Nephron progenitor cell (in vitro differentiated cells): ENCODE measurements at regions not wholly inside any gene's neighbourhood (a gene's known extent, or its start where the extent isn't known, plus 50 kb on each side); places are given as distances from the start of the nearest gene placed in this dataset.

Source experiments
- DNase-seq: peaks from one replicate; pipeline ENCODE4 v3.0.0; 2021
- H3K27ac Mint-ChIP-seq: 2 replicates; pipeline ENCODE4 v1.8.0; 2021; ENCODE audit warnings: mild to moderate bottlenecking, moderate library complexity, mixed read lengths
- H3K27me3 Mint-ChIP-seq: 2 replicates; pipeline ENCODE4 v1.8.0; 2021; ENCODE audit warnings: mild to moderate bottlenecking, low read depth, mixed read lengths; ENCODE audit not compliant: poor library complexity
- H3K36me3 Mint-ChIP-seq: 2 replicates; pipeline ENCODE4 v1.8.0; 2021; ENCODE audit warnings: low read depth, mixed read lengths
- H3K4me1 Mint-ChIP-seq: 2 replicates; pipeline ENCODE4 v1.8.0; 2021; ENCODE audit warnings: mixed read lengths
- H3K4me3 Mint-ChIP-seq: 2 replicates; pipeline ENCODE4 v1.8.0; 2021; ENCODE audit warnings: mild to moderate bottlenecking, moderate library complexity, mixed read lengths
- H3K9me3 Mint-ChIP-seq: 2 replicates; pipeline ENCODE4 v1.8.0; 2021; ENCODE audit warnings: mild to moderate bottlenecking, moderate library complexity, mixed read lengths
- CTCF ChIP-seq: fragments of 200-600 bp; sonication (generic); IDR thresholded peaks from 2 replicates; pipeline ENCODE4 v1.5.0; 2021; ENCODE audit warnings: antibody characterized with exemption

GRCh38 chr5:6069496-6070185 is 308.7 kb downstream of the MED10 start:
- no peak for DNase-seq
- Mint-ChIP-seq H3K9me3 (peaks cover 6% of the 10 kb centered on the region), H3K27me3 (no peaks in the 10 kb centered on the region), H3K4me3 (no peak overlapping the region), H3K36me3 (no peaks in the 10 kb centered on the region), H3K4me1 (no peaks in the 10 kb centered on the region), H3K27ac (no peak overlapping the region)
- TF ChIP-seq CTCF = no peak

- no peaks in the 10 kb centered on the region for H3K4me1 Mint-ChIP-seq
- H3K27me3 Mint-ChIP-seq = no peaks in the 10 kb centered on the region
- TF ChIP-seq CTCF = no peak
Observed at GRCh38 chr5:6066016-6066415, 312.3 kb downstream of the MED10 start.

GRCh38 chr5:6059137-6059800 is 319.1 kb downstream of the MED10 start:
- H3K27me3 Mint-ChIP-seq = no peaks in the 10 kb centered on the region
- peaks cover 3% of the 10 kb centered on the region for H3K9me3 Mint-ChIP-seq
- DNase-seq = no peak
- no peak overlapping the region for H3K27ac Mint-ChIP-seq
- no peak overlapping the region for H3K4me3 Mint-ChIP-seq
- no peaks in the 10 kb centered on the region for H3K4me1 Mint-ChIP-seq
- no peaks in the 10 kb centered on the region for H3K36me3 Mint-ChIP-seq
- TF ChIP-seq CTCF = no peak

More at GRCh38 chr5:6066016-6066415, 312.3 kb downstream of the MED10 start:
- Mint-ChIP-seq H3K4me3 (no peak overlapping the region), H3K36me3 (no peaks in the 10 kb centered on the region), H3K27ac (no peak overlapping the region), H3K9me3 (peaks cover 9% of the 10 kb centered on the region)
- DNase-seq = no peak

- no peak for DNase-seq
Observed at GRCh38 chr5:6058055-6058715, 320.2 kb downstream of the MED10 start.

GRCh38 chr5:6056280-6056679 is 322.1 kb downstream of the MED10 start:
- DNase-seq = no peak
- no peak for TF ChIP-seq CTCF
- Mint-ChIP-seq H3K27me3 (no peaks in the 10 kb centered on the region), H3K36me3 (no peaks in the 10 kb centered on the region), H3K9me3 (peaks cover 5% of the 10 kb centered on the region), H3K4me3 (no peak overlapping the region), H3K4me1 (no peaks in the 10 kb centered on the region), H3K27ac (no peak overlapping the region)

More at GRCh38 chr5:6058055-6058715, 320.2 kb downstream of the MED10 start:
- no peak overlapping the region for H3K27ac Mint-ChIP-seq
- H3K4me1 Mint-ChIP-seq = no peaks in the 10 kb centered on the region
- peaks cover 4% of the 10 kb centered on the region for H3K9me3 Mint-ChIP-seq
- TF ChIP-seq CTCF = no peak
- H3K27me3 Mint-ChIP-seq = no peaks in the 10 kb centered on the region
- no peak overlapping the region for H3K4me3 Mint-ChIP-seq
- H3K36me3 Mint-ChIP-seq = no peaks in the 10 kb centered on the region
